HG02852 (cell line): ENCODE measurements at regions not wholly inside any gene's neighbourhood (a gene's known extent, or its start where the extent isn't known, plus 50 kb on each side); places are given as distances from the start of the nearest gene placed in this dataset.
"Not testable (repeated sequence)": the region's sequence is repeated elsewhere in the genome, so short reads cannot be mapped to it uniquely, and the experiment has no call there.

Experiments
- ATAC-seq: cut with Tn5 transposase; IDR thresholded peaks from one replicate; pipeline ENCODE4 v1.9.1; 2021; ENCODE audit warnings: mild to moderate bottlenecking, moderate library complexity; ENCODE audit not compliant: unreplicated experiment

- ATAC-seq, result no peak
Measured at GRCh38 chr12:65673156-65673690, 151.1 kb upstream of the HMGA2 start.

DNA sequence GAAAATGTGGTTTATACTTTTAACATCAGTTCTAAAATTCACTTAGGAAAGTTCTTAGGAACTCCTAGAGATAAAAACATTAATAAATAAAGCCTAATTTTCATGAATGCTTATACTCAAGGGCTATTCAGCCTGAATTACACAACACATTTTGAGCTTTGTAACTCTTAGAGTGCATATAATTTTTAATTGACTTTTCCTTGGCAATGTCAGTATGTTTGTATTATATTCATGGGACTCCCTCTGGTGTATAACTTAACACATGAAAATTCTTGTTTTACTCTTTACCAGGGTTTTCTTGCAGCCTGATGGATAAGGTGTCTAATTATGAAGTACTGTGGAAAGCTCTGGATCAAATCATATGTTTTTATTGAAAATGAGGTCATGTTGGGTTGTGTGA lies 150.6 kb upstream of the HMGA2 start:
- ATAC-seq, result no peak

GRCh38 chr12:65675141-65675621 lies 149.1 kb upstream of the HMGA2 start:
- no peak for ATAC-seq

- ATAC-seq, result not testable (repeated sequence)
Measured at GRCh38 chr12:65678172-65678571, 146.1 kb upstream of the HMGA2 start.

DNA sequence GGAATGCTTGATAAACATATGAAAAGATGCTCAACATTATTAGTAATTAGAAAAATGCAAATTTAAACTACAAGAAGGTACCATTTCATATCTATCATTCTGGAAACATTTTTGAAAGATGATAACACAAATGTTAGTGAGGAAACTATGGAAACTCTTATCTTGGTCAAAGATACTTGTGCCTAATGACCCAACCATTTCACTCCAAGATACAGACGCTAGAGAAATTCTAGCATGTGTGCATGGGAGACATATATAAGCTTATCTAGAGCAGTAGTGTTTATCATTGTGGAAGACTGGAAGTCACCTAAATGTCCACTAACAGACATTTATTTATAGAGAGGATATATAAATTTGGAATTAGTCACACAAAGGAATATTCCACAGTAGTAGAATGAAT lies 143.1 kb upstream of the HMGA2 start:
- ATAC-seq, result no peak

- ATAC-seq, result no peak
Measured at GRCh38 chr12:65682112-65682511, 142.2 kb upstream of the HMGA2 start.

DNA sequence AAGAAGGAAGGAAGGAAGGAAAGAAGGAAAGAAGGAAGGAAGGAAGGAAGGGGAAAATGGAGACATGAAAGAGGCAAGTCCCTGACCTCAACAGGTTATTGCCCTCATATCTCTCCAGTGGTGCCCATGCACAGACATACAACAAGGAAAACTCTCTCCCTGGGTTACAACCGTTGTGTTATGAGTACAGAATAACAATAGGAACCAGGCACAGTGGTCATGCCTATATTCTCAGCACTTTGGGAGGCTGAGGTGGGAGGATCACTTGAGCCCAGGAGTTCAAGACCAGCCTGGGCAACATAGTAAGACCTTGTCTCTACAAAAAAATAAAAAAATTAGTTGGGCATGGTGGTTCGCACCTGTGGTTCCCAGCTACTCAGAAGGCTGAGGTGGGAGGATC lies 139.4 kb upstream of the HMGA2 start:
- ATAC-seq, result no peak

- no peak for ATAC-seq
Measured at GRCh38 chr12:65685514-65685913, 138.8 kb upstream of the HMGA2 start.

DNA sequence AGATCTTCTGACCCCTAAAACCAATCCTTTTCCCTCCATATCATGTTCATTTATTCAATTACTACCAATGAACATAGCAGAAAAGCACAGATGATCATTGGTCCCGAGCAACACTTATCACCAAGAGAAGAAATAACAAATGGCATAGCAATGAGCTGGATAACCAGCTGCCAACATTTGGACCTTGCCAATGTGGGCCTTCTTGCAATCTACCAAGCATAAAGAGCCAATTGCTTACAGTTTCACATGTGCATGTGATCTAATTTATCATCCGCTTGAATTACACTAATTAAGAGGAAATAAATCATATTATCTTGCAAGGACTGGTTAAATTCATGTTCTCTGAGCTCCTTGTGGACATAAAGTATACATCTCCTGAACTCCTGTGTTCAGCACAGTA lies 134.8 kb upstream of the HMGA2 start:
- no peak for ATAC-seq

DNA sequence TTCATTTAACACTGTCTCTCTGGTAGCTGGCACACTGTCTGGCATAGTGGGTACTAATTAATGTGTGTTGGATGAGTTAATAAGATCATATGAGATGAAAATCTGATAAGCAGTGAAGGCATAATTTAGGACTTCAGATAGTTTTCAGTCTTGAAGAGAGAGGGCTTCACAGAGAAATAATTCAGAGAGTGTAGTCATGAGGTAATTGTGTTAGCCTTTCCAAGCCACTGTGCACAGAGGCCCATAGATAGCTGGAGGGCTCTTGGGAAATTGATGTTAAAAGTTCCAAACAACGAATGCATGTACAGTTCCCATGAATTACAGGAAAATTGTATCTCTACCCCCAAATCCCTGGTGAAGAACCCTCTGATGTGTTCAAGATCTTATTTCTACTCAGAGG lies 133.8 kb upstream of the HMGA2 start:
- no peak for ATAC-seq

DNA sequence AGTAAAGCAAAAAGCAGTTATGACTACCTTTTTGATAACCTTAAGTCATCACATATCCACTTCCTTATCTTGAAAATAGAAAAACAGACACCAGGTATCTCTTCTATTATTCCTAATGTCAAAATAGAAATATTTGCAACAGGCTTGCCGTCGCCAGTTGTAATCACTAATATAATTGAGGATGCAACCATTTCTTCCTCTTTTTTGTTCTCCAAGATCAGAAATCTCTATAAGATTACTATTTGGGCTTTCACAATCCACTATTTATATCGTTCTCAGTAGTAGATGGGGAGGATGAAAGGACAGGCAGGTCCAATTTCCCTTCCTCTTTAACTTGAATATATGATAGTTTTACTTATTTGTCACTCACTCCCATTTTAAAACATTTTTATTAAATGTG lies 130.2 kb upstream of the HMGA2 start:
- ATAC-seq, result no peak

- no peak for ATAC-seq
Measured at GRCh38 chr12:65695113-65695865, 129.0 kb upstream of the HMGA2 start.

DNA sequence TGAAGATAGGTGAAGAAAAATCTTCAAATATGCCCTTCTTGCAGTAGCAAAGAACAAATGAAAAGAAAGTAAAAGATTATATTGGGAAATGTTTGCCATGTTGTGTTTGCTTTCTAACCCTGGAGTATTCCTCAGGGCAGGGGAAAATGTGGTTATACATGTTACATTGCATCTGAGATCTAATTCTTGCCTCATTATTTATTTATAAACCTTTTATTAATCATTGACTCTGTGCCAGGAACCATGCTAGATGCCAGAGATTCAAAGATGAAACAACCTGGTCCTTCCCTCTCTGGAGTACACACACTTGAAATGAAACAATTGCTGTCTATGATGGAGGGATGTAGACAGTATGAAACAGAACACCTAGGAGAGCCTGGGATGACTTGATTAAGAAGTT lies 128.1 kb upstream of the HMGA2 start:
- ATAC-seq, result no peak

GRCh38 chr12:65699251-65699650 lies 125.0 kb upstream of the HMGA2 start:
- ATAC-seq, result no peak

GRCh38 chr12:65703176-65703575 lies 121.1 kb upstream of the HMGA2 start:
- no peak for ATAC-seq

DNA sequence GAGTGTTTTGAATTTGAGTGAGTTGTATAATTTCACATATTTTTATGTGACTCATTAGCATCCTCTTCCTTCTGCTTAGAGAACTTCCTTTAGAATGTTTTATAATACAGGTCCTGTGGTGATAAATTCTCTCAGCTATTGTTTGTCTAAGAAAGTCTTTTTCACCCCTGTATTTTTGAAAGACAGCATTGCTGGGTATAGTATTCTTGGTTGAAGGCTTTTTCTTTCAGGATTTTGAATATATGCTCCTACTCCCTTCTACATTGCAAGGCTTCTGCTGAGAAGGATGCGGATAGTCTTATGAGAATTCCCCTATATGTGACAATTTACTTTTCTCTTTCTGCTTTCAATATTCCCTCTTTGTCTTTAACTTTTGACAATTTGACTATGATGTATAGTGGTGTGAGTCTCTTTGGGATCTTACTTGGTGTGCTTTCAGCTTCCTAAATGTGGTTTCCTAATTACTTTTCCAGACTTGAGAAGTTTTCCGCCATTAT lies 118.9 kb upstream of the HMGA2 start:
- ATAC-seq, result no peak

DNA sequence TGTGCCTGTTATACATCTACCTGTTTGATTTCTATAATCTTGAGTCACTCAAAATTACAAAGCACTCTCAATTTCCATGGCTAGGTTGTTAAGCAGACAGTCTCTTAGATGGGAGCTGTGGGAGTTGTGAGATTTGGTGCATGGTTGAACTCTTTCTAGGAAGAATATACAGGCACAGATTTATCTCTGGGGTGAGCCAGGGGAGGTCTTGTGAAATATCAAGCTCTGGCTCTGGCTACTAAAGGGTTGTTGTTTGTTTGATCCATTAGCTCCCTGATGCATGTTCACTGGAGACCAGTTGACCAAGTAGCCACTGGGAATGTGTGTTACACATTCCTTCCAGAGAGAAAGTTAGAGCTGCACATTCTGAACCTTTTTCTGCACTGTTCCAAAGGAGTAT lies 117.2 kb upstream of the HMGA2 start:
- ATAC-seq, result no peak

DNA sequence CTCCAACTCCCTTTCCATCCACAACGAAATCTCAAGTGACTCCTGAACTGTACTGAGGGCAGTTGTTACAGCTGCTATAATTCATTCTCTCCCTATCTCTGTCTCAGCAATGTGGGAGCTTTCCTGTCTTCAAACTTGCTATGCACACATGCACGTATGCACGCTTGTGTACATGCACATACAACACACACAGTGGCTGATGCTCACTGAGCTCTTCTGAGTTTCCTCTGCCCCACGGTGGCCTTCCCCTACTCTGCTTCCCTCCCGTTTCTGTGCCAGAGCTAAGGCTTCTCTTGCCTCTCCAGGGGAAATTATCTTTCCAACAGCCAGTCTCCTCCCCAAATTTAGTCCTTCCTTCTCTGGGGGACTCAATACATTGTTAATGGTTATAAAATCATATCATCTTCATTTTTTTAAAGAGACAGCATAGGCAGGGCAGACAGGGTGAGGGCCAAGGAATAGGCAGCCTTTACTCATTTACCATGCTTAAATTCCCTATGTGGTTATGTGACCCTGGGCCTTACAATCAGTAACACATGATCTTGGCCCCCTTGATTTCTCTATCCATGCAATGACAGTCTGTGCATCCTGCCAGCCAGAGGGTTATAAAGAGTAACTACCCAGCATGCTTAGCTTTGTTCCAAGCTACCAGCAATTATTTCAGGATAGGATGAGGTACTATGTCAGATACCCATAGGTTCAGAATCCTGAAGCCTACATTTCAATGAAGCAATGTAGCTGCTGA lies 111.9 kb upstream of the HMGA2 start:
- no peak for ATAC-seq

GRCh38 chr12:65715961-65716360 lies 108.3 kb upstream of the HMGA2 start:
- ATAC-seq, result no peak

- no peak for ATAC-seq
Measured at GRCh38 chr12:65720136-65721130, 103.8 kb upstream of the HMGA2 start.
